Dendritic cell treated with granulocyte-macrophage colony-stimulating factor and Interleukin-4, amounts not matched to agents 40 ng/mL and 50 ng/mL, for 4 days (primary cell): ENCODE measurements at regions not wholly inside any gene's neighbourhood (a gene's known extent, or its start where the extent isn't known, plus 50 kb on each side); places are given as distances from the start of the nearest gene placed in this dataset.

Experiments
- H3K27ac Mint-ChIP-seq: one replicate; pipeline ENCODE4 v1.8.0; 2022; ENCODE audit warnings: mild to moderate bottlenecking, mixed read lengths
- H3K27me3 Mint-ChIP-seq: one replicate; pipeline ENCODE4 v1.8.0; 2022; ENCODE audit warnings: mild to moderate bottlenecking, mixed read lengths
- H3K36me3 Mint-ChIP-seq: one replicate; pipeline ENCODE4 v1.8.0; 2022; ENCODE audit warnings: low read depth, mixed read lengths
- H3K4me1 Mint-ChIP-seq: one replicate; pipeline ENCODE4 v1.8.0; 2022; ENCODE audit warnings: low read depth, mixed read lengths
- H3K4me3 Mint-ChIP-seq: one replicate; pipeline ENCODE4 v1.8.0; 2022; ENCODE audit warnings: mild to moderate bottlenecking, moderate library complexity, mixed read lengths
- H3K9me3 Mint-ChIP-seq: one replicate; pipeline ENCODE4 v1.8.0; 2022; ENCODE audit warnings: mixed read lengths
- intact Hi-C: fragments of 100-400 bp; cut with micrococcal nuclease; formaldehyde crosslinking; loops from one replicate; pipeline ENCODE4 v1.15.0; 2022

- Mint-ChIP-seq H3K4me1 (no peaks in the 10 kb centered on the region), H3K27ac (no peak overlapping the region), H3K36me3 (no peaks in the 10 kb centered on the region), H3K27me3 (no peaks in the 10 kb centered on the region), H3K4me3 (no peak overlapping the region), H3K9me3 (no peaks in the 10 kb centered on the region)
- intact Hi-C loops, result no loop called here
Observed at GRCh38 chr13:33694546-33694945, 123.4 kb upstream of the RFC3 start.

- Mint-ChIP-seq H3K9me3 (no peaks in the 10 kb centered on the region), H3K36me3 (no peaks in the 10 kb centered on the region), H3K27ac (no peak overlapping the region), H3K27me3 (peaks cover 2% of the 10 kb centered on the region), H3K4me1 (no peaks in the 10 kb centered on the region), H3K4me3 (no peak overlapping the region)
- intact Hi-C loops, result no loop called here
Observed at GRCh38 chr13:33696530-33696929, 121.4 kb upstream of the RFC3 start.

GRCh38 chr13:33697926-33698325 is 120.0 kb upstream of the RFC3 start:
- H3K27ac Mint-ChIP-seq, result no peak overlapping the region
- H3K36me3 Mint-ChIP-seq, result no peaks in the 10 kb centered on the region
- H3K27me3 Mint-ChIP-seq, result peaks cover 3% of the 10 kb centered on the region
- H3K9me3 Mint-ChIP-seq, result peaks cover 1% of the 10 kb centered on the region
- no peaks in the 10 kb centered on the region for H3K4me1 Mint-ChIP-seq
- H3K4me3 Mint-ChIP-seq, result no peak overlapping the region
- intact Hi-C loops, result no loop called here

- Mint-ChIP-seq H3K4me3 (no peak overlapping the region), H3K27ac (no peak overlapping the region), H3K36me3 (no peaks in the 10 kb centered on the region), H3K27me3 (no peaks in the 10 kb centered on the region), H3K4me1 (no peaks in the 10 kb centered on the region), H3K9me3 (peaks cover 45% of the 10 kb centered on the region)
- intact Hi-C loops, result no loop called here
Observed at GRCh38 chr13:33707449-33707848, 110.5 kb upstream of the RFC3 start.

GRCh38 chr13:33710924-33711323 is 107.0 kb upstream of the RFC3 start:
- Mint-ChIP-seq H3K4me1 (peaks cover 6% of the 10 kb centered on the region), H3K27ac (no peak overlapping the region), H3K27me3 (no peaks in the 10 kb centered on the region), H3K36me3 (no peaks in the 10 kb centered on the region), H3K9me3 (peaks cover 25% of the 10 kb centered on the region), H3K4me3 (no peak overlapping the region)
- intact Hi-C loops, result no loop called here

- Mint-ChIP-seq H3K27me3 (no peaks in the 10 kb centered on the region), H3K4me1 (peaks cover 6% of the 10 kb centered on the region), H3K36me3 (no peaks in the 10 kb centered on the region), H3K27ac (no peak overlapping the region), H3K4me3 (no peak overlapping the region), H3K9me3 (peaks cover 25% of the 10 kb centered on the region)
- intact Hi-C loops, result no loop called here
Observed at GRCh38 chr13:33711436-33711835, 106.5 kb upstream of the RFC3 start.

- Mint-ChIP-seq H3K27me3 (no peaks in the 10 kb centered on the region), H3K27ac (no peak overlapping the region), H3K36me3 (no peaks in the 10 kb centered on the region), H3K9me3 (peaks cover 23% of the 10 kb centered on the region), H3K4me1 (peaks cover 11% of the 10 kb centered on the region), H3K4me3 (no peak overlapping the region)
- intact Hi-C loops, result no loop called here
Observed at GRCh38 chr13:33717775-33718174, 100.2 kb upstream of the RFC3 start.

- Mint-ChIP-seq H3K27me3 (no peaks in the 10 kb centered on the region), H3K4me1 (peaks cover 13% of the 10 kb centered on the region), H3K27ac (no peak overlapping the region), H3K36me3 (no peaks in the 10 kb centered on the region), H3K4me3 (no peak overlapping the region), H3K9me3 (peaks cover 6% of the 10 kb centered on the region)
- intact Hi-C loops, result loop anchor here (5.0 to 10.0 kb wide), 4 partner anchors 174 to 1443 kb away; no protein-coding TSS in a partner anchor
Observed at GRCh38 chr13:33721724-33722123, 96.2 kb upstream of the RFC3 start.

- Mint-ChIP-seq H3K4me3 (no peak overlapping the region), H3K9me3 (peaks cover under 1% of the 10 kb centered on the region), H3K36me3 (no peaks in the 10 kb centered on the region), H3K4me1 (peaks cover 18% of the 10 kb centered on the region), H3K27me3 (no peaks in the 10 kb centered on the region), H3K27ac (no peak overlapping the region)
- intact Hi-C loops, result loop anchor here (5.0 to 10.0 kb wide), 4 partner anchors 175 to 1442 kb away; no protein-coding TSS in a partner anchor
Observed at GRCh38 chr13:33722216-33722915, 95.6 kb upstream of the RFC3 start.

- intact Hi-C loops, result loop anchor here (5.0 to 10.0 kb wide), 4 partner anchors 176 to 1441 kb away; no protein-coding TSS in a partner anchor
- Mint-ChIP-seq H3K9me3 (no peaks in the 10 kb centered on the region), H3K27ac (no peak overlapping the region), H3K4me1 (peaks cover 21% of the 10 kb centered on the region), H3K27me3 (no peaks in the 10 kb centered on the region), H3K36me3 (no peaks in the 10 kb centered on the region), H3K4me3 (no peak overlapping the region)
Observed at GRCh38 chr13:33723365-33723764, 94.6 kb upstream of the RFC3 start.

GRCh38 chr13:33723772-33724435 is 94.0 kb upstream of the RFC3 start:
- no peak overlapping the region for H3K27ac Mint-ChIP-seq
- no peaks in the 10 kb centered on the region for H3K9me3 Mint-ChIP-seq
- intact Hi-C loops, result loop anchor here (2.0 to 10.0 kb wide), 5 partner anchors 177 to 1441 kb away; no protein-coding TSS in a partner anchor
- no peaks in the 10 kb centered on the region for H3K27me3 Mint-ChIP-seq
- no peak overlapping the region for H3K4me3 Mint-ChIP-seq
- no peaks in the 10 kb centered on the region for H3K36me3 Mint-ChIP-seq
- peaks cover 27% of the 10 kb centered on the region for H3K4me1 Mint-ChIP-seq

GRCh38 chr13:33725340-33725739 is 92.6 kb upstream of the RFC3 start:
- H3K4me1 Mint-ChIP-seq, result peaks cover 38% of the 10 kb centered on the region
- intact Hi-C loops, result loop anchor here (2.0 to 10.0 kb wide), 3 partner anchors 497 to 1439 kb away; partner anchors contain the start of gene PDS5B

GRCh38 chr13:33727297-33728083 is 90.5 kb upstream of the RFC3 start:
- intact Hi-C loops, result loop anchor here (5.0 to 10.0 kb wide), 2 partner anchors 1140 to 1437 kb away; partner anchors contain the start of gene PDS5B
- peaks cover 45% of the 10 kb centered on the region for H3K4me1 Mint-ChIP-seq
- no peaks in the 10 kb centered on the region for H3K36me3 Mint-ChIP-seq
- no peak overlapping the region for H3K27ac Mint-ChIP-seq
- H3K9me3 Mint-ChIP-seq, result no peaks in the 10 kb centered on the region
- H3K27me3 Mint-ChIP-seq, result peaks cover 3% of the 10 kb centered on the region
- H3K4me3 Mint-ChIP-seq, result no peak overlapping the region

More at GRCh38 chr13:33725340-33725739, 92.6 kb upstream of the RFC3 start:
- no peak overlapping the region for H3K27ac Mint-ChIP-seq
- H3K4me3 Mint-ChIP-seq, result no peak overlapping the region
- no peaks in the 10 kb centered on the region for H3K27me3 Mint-ChIP-seq
- no peaks in the 10 kb centered on the region for H3K36me3 Mint-ChIP-seq
- no peaks in the 10 kb centered on the region for H3K9me3 Mint-ChIP-seq
